ENCODE measurements at regions not wholly inside any gene's neighbourhood (a gene's known extent, or its start where the extent isn't known, plus 50 kb on each side); places are given as distances from the start of the nearest gene placed in this dataset.

DNA sequence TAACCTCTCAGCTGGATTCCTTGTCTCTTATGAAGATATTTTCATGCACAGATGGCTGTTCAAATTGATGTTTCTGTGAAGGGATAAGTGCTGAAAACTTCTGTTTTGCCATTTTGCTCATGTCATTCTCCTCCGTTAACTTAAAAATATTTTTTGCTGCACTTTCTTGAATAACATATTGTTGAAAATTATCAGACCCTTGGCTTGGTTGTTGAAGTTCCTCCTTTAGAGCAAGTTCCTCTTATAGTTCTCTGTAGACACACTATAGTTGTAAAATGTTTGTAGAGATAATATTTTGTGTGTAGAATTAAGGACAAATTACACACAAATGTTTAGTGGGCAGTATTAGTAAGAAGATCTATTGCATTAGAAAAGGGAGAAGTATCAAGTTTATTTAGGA is 300.4 kb downstream of the SV2B start:
- TF ChIP-seq, protein P1, sequence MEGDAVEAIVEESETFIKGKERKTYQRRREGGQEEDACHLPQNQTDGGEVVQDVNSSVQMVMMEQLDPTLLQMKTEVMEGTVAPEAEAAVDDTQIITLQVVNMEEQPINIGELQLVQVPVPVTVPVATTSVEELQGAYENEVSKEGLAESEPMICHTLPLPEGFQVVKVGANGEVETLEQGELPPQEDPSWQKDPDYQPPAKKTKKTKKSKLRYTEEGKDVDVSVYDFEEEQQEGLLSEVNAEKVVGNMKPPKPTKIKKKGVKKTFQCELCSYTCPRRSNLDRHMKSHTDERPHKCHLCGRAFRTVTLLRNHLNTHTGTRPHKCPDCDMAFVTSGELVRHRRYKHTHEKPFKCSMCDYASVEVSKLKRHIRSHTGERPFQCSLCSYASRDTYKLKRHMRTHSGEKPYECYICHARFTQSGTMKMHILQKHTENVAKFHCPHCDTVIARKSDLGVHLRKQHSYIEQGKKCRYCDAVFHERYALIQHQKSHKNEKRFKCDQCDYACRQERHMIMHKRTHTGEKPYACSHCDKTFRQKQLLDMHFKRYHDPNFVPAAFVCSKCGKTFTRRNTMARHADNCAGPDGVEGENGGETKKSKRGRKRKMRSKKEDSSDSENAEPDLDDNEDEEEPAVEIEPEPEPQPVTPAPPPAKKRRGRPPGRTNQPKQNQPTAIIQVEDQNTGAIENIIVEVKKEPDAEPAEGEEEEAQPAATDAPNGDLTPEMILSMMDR (IDR thresholded peaks at IDR 0.05 in 2 of 3, conservative IDR thresholded peaks at IDR 0.05 in 1 of 3; ENCODE audit: control insufficient read depth in 2 of 3, extremely low read depth in 1 of 3, insufficient read depth in 1 of 3, low read depth in 3 of 3, low read length in 3 of 3), result no peak
- TF ChIP-seq SP1 (IDR thresholded peaks at IDR 0.05; ENCODE audit: low read depth, low read length), result no peak
